LNCaP clone FGC (cell line): ENCODE measurements at regions not wholly inside any gene's neighbourhood (a gene's known extent, or its start where the extent isn't known, plus 50 kb on each side); places are given as distances from the start of the nearest gene placed in this dataset.

Source experiments
- DNase-seq: peaks from one replicate; pipeline ENCODE4 v3.0.0-alpha.2; 2011; ENCODE audit warnings: low read depth
- H3K4me3 ChIP-seq: 2 replicates; pipeline ENCODE4 v1.5.1; 2011; ENCODE audit warnings: mild to moderate bottlenecking, low read depth, low read length, control low read depth
- CTCF ChIP-seq: IDR thresholded peaks from 2 replicates; pipeline ENCODE4 v1.5.1; 2012; ENCODE audit warnings: mild to moderate bottlenecking; ENCODE audit not compliant: control insufficient read depth, insufficient read depth; ENCODE audit errors: extremely low read depth

GRCh38 chr3:94345101-94345500, 282.2 kb downstream of the NSUN3 start:
- no peak overlapping the region for H3K4me3 ChIP-seq
- no peak for TF ChIP-seq CTCF
- DNase-seq: no peak

- no peak overlapping the region for H3K4me3 ChIP-seq
- no peak for TF ChIP-seq CTCF
- DNase-seq: no peak
Measured at GRCh38 chr3:94349310-94349878, 286.5 kb downstream of the NSUN3 start.

GRCh38 chr3:94356581-94356980, 293.7 kb downstream of the NSUN3 start:
- TF ChIP-seq CTCF: no peak
- DNase-seq: no peak
- no peak overlapping the region for H3K4me3 ChIP-seq

- no peak for DNase-seq
- no peak for TF ChIP-seq CTCF
- H3K4me3 ChIP-seq: no peak overlapping the region
Measured at GRCh38 chr3:94359996-94360395, 297.1 kb downstream of the NSUN3 start.

- no peak for TF ChIP-seq CTCF
- H3K4me3 ChIP-seq: no peak overlapping the region
- DNase-seq: peak; percentile 48
Measured at GRCh38 chr3:94360987-94361386, 298.1 kb downstream of the NSUN3 start.

GRCh38 chr3:94362393-94362792, 299.5 kb downstream of the NSUN3 start:
- no peak for TF ChIP-seq CTCF
- no peak overlapping the region for H3K4me3 ChIP-seq
- no peak for DNase-seq

GRCh38 chr3:94365006-94365405, 302.1 kb downstream of the NSUN3 start:
- no peak for DNase-seq
- TF ChIP-seq CTCF: no peak
- no peak overlapping the region for H3K4me3 ChIP-seq
